Panc1 (cell line): ENCODE measurements at regions not wholly inside any gene's neighbourhood (a gene's known extent, or its start where the extent isn't known, plus 50 kb on each side); places are given as distances from the start of the nearest gene placed in this dataset.

Experiments
- ATAC-seq: fragments of 200-7000 bp; cut with Tn5 transposase; 2 replicates; pipeline ENCODE4 v1.9.1; 2020; ENCODE audit warnings: mild to moderate bottlenecking, moderate library complexity
- BruUV-seq: library from RNA; stranded (reverse); fragments of 400-500 nt; replicated peaks from 2 replicates; lab custom pipeline; 2021; lab: Mats Ljungman, UMichigan
- CTCF ChIA-PET: fragments of 300-600 bp; sonication (Branson Sonifier 250); formaldehyde crosslinking; loops from one replicate; lab custom pipeline; 2022; ENCODE audit warnings: antibody characterized with exemption; lab: Charles Lee
- POLR2A ChIA-PET: fragments of 300-600 bp; sonication (Branson Sonifier 250); formaldehyde crosslinking; loops from one replicate; lab custom pipeline; 2022; ENCODE audit warnings: antibody characterized with exemption; lab: Charles Lee
- DNase-seq: peaks from one replicate; pipeline ENCODE4 v3.0.0-alpha.2; 2010; ENCODE audit warnings: low read depth, low spot score
- H3K27ac ChIP-seq: 2 replicates; pipeline ENCODE4 v1.5.1; 2011; ENCODE audit warnings: mild to moderate bottlenecking, low read length, inconsistent platforms
- H3K27me3 ChIP-seq: fragments of 200-500 bp; sonication (Bioruptor generic); 2 replicates; pipeline ENCODE4 v1.6.0; 2014; ENCODE audit warnings: low read length, inconsistent platforms; ENCODE audit not compliant: control insufficient read depth, insufficient read depth
- H3K36me3 ChIP-seq: fragments of 200-500 bp; sonication (Bioruptor generic); 2 replicates; pipeline ENCODE4 v1.5.1; 2014; ENCODE audit warnings: inconsistent platforms, mild to moderate bottlenecking, low read length, moderate library complexity; ENCODE audit not compliant: control insufficient read depth, insufficient read depth
- H3K4me1 ChIP-seq: 2 replicates; pipeline ENCODE4 v1.5.1; 2011; ENCODE audit warnings: inconsistent platforms, mild to moderate bottlenecking, low read length, moderate library complexity; ENCODE audit not compliant: control insufficient read depth, insufficient read depth
- H3K4me3 ChIP-seq, 2 experiments: 2 replicates each; pipeline ENCODE4 v1.5.1; 2011 to 2012; ENCODE audit warnings: low read depth in 2 of 2, low read length in 2 of 2, mild to moderate bottlenecking in 2 of 2, inconsistent platforms in 1 of 2, moderate library complexity in 1 of 2
- H3K9me3 ChIP-seq: fragments of 200-500 bp; sonication (Bioruptor generic); 2 replicates; pipeline ENCODE4 v1.5.1; 2014; ENCODE audit warnings: low read depth, mild to moderate bottlenecking, inconsistent platforms, low read length, moderate library complexity; ENCODE audit not compliant: control insufficient read depth, insufficient read depth
- POLR2AphosphoS5 ChIP-seq: IDR thresholded peaks from 2 replicates; pipeline ENCODE4 v1.6.1; 2012; ENCODE audit warnings: mild to moderate bottlenecking, low read depth, low read length, moderate library complexity
- SIN3A ChIP-seq: IDR thresholded peaks from 2 replicates; pipeline ENCODE4 v1.6.1; 2012; ENCODE audit warnings: low read depth, mild to moderate bottlenecking, low read length, moderate library complexity, borderline replicate concordance; ENCODE audit not compliant: insufficient read depth
- TCF7L2 ChIP-seq: IDR thresholded peaks from 2 replicates; pipeline ENCODE4 v1.6.1; 2011; ENCODE audit warnings: mild to moderate bottlenecking, low read depth, low read length, inconsistent platforms
- in situ Hi-C: cut with HindIII; loops from 2 replicates; pipeline ENCODE4 v1.10.0; 2016; ENCODE audit warnings: low sequenced_read_pairs, low pct_unique_long_range_greater_than_20kb
- intact Hi-C: fragments of 100-400 bp; cut with micrococcal nuclease; formaldehyde crosslinking; loops from one replicate; pipeline ENCODE4 v1.10.0; 2022; ENCODE audit not compliant: unreplicated experiment
- TF ChIP-seq, protein P1 (sequence below): fragments of 450-650 bp; IDR thresholded peaks from 2 replicates; pipeline ENCODE4 v1.5.1; 2017; ENCODE audit warnings: mild to moderate bottlenecking
- TF ChIP-seq, protein P2 (sequence below), 2 experiments: IDR thresholded peaks; 2 replicates each; pipeline ENCODE4 v1.6.1; 2011 to 2012; ENCODE audit warnings: low read depth in 2 of 2, control low read depth in 1 of 2, low read length in 1 of 2, mild to moderate bottlenecking in 1 of 2, moderate library complexity in 1 of 2; ENCODE audit not compliant: insufficient read depth in 1 of 2

GRCh38 chr13:77383097-77383496, 56.2 kb upstream of the MYCBP2 start:
- ATAC-seq = no peak
- Histone ChIP-seq H3K4me1 (no peaks in the 10 kb centered on the region), H3K9me3 (no peaks in the 10 kb centered on the region), H3K27me3 (no peaks in the 10 kb centered on the region), H3K4me3 (no peak overlapping the region), H3K27ac (no peak overlapping the region), H3K36me3 (no peaks in the 10 kb centered on the region)
- ChIA-PET CTCF (no interaction called here), POLR2A (no interaction called here)
- BruUV-seq = no TSS peak
- no peak for DNase-seq
- TF ChIP-seq, protein P1, sequence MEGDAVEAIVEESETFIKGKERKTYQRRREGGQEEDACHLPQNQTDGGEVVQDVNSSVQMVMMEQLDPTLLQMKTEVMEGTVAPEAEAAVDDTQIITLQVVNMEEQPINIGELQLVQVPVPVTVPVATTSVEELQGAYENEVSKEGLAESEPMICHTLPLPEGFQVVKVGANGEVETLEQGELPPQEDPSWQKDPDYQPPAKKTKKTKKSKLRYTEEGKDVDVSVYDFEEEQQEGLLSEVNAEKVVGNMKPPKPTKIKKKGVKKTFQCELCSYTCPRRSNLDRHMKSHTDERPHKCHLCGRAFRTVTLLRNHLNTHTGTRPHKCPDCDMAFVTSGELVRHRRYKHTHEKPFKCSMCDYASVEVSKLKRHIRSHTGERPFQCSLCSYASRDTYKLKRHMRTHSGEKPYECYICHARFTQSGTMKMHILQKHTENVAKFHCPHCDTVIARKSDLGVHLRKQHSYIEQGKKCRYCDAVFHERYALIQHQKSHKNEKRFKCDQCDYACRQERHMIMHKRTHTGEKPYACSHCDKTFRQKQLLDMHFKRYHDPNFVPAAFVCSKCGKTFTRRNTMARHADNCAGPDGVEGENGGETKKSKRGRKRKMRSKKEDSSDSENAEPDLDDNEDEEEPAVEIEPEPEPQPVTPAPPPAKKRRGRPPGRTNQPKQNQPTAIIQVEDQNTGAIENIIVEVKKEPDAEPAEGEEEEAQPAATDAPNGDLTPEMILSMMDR = no peak
- TF ChIP-seq POLR2AphosphoS5 = no peak
- TF ChIP-seq, protein P2, sequence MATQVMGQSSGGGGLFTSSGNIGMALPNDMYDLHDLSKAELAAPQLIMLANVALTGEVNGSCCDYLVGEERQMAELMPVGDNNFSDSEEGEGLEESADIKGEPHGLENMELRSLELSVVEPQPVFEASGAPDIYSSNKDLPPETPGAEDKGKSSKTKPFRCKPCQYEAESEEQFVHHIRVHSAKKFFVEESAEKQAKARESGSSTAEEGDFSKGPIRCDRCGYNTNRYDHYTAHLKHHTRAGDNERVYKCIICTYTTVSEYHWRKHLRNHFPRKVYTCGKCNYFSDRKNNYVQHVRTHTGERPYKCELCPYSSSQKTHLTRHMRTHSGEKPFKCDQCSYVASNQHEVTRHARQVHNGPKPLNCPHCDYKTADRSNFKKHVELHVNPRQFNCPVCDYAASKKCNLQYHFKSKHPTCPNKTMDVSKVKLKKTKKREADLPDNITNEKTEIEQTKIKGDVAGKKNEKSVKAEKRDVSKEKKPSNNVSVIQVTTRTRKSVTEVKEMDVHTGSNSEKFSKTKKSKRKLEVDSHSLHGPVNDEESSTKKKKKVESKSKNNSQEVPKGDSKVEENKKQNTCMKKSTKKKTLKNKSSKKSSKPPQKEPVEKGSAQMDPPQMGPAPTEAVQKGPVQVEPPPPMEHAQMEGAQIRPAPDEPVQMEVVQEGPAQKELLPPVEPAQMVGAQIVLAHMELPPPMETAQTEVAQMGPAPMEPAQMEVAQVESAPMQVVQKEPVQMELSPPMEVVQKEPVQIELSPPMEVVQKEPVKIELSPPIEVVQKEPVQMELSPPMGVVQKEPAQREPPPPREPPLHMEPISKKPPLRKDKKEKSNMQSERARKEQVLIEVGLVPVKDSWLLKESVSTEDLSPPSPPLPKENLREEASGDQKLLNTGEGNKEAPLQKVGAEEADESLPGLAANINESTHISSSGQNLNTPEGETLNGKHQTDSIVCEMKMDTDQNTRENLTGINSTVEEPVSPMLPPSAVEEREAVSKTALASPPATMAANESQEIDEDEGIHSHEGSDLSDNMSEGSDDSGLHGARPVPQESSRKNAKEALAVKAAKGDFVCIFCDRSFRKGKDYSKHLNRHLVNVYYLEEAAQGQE (IDR thresholded peaks at IDR 0.05; ENCODE audit: insufficient read depth in 1 of 2, low read depth in 2 of 2, low read length in 1 of 2) = no peak
- TF ChIP-seq TCF7L2 = no peak
- no peak for TF ChIP-seq SIN3A
- in situ Hi-C loops (no loop called here), intact Hi-C loops (no loop called here)

DNA sequence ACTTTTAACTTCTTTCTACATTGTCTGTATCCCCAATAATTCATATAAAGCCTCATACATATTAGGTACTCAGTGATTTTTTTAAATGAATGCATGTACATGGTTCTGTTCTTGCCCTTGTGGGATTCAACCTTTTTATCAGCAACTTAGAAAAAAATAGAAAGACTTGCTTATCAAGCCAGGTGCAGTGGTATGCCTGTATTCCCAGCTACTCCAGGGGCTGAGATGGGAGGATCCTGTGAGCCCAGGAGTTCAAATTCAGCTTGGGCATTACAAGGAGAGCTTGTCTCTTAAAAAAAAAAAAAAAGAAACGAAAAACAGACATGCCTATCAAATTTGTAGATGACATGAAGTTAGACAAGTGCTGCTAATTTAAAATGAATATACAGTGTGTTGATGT, 54.2 kb upstream of the MYCBP2 start:
- in situ Hi-C loops = no loop called here
- H3K4me3 ChIP-seq = no peak overlapping the region
- intact Hi-C loops = no loop called here
- no peaks in the 10 kb centered on the region for H3K27me3 ChIP-seq
- no peaks in the 10 kb centered on the region for H3K9me3 ChIP-seq
- ATAC-seq (no peak), DNase-seq (no peak)
- no TSS peak for BruUV-seq
- POLR2A ChIA-PET = no interaction called here
- CTCF ChIA-PET = no interaction called here
- H3K36me3 ChIP-seq = no peaks in the 10 kb centered on the region
- H3K4me1 ChIP-seq = no peaks in the 10 kb centered on the region
- TF ChIP-seq, protein P2 (IDR thresholded peaks at IDR 0.05; ENCODE audit: insufficient read depth in 1 of 2, low read depth in 2 of 2, low read length in 1 of 2) = no peak
- TF ChIP-seq TCF7L2 (no peak), POLR2AphosphoS5 (no peak), SIN3A (no peak)
- TF ChIP-seq, protein P1 = no peak
- H3K27ac ChIP-seq = no peak overlapping the region
